Smooth muscle cell (in vitro differentiated cells): ENCODE measurements at regions not wholly inside any gene's neighbourhood (a gene's known extent, or its start where the extent isn't known, plus 50 kb on each side); places are given as distances from the start of the nearest gene placed in this dataset.

Experiments used
- DNase-seq: peaks from one replicate; lab custom pipeline; 2025; ENCODE audit not compliant: unreplicated experiment; lab: John Stamatoyannopoulos, UW
- H2AFZ ChIP-seq: fragments of 200-600 bp; sonication (generic); 2 replicates; pipeline ENCODE4 v1.6.0; 2016; ENCODE audit warnings: antibody characterized with exemption, low read depth, mild to moderate bottlenecking
- H3F3A ChIP-seq: fragments of 200-600 bp; sonication (generic); 2 replicates; pipeline ENCODE4 v1.6.0; 2017; ENCODE audit warnings: antibody characterized with exemption, low read depth
- H3K27ac ChIP-seq: fragments of 200-600 bp; sonication (generic); 2 replicates; pipeline ENCODE4 v1.5.1; 2016; ENCODE audit warnings: low read depth, mild to moderate bottlenecking
- H3K27me3 ChIP-seq: fragments of 200-600 bp; sonication (generic); 2 replicates; pipeline ENCODE4 v1.6.1; 2016; ENCODE audit warnings: low read depth, mild to moderate bottlenecking
- H3K36me3 ChIP-seq: fragments of 200-600 bp; sonication (generic); 2 replicates; pipeline ENCODE4 v1.5.1; 2016; ENCODE audit warnings: low read depth
- H3K4me1 ChIP-seq: fragments of 200-600 bp; sonication (generic); 2 replicates; pipeline ENCODE4 v1.5.1; 2016; ENCODE audit warnings: low read depth
- H3K4me2 ChIP-seq: fragments of 200-600 bp; sonication (generic); 2 replicates; pipeline ENCODE4 v1.6.0; 2016; ENCODE audit warnings: mild to moderate bottlenecking
- H3K4me3 ChIP-seq: fragments of 200-600 bp; sonication (generic); 2 replicates; pipeline ENCODE4 v1.5.1; 2016; ENCODE audit warnings: mild to moderate bottlenecking
- H3K79me2 ChIP-seq: fragments of 200-600 bp; sonication (generic); 2 replicates; pipeline ENCODE4 v1.6.0; 2016; ENCODE audit warnings: low read depth, mild to moderate bottlenecking
- H3K9ac ChIP-seq: fragments of 200-600 bp; sonication (generic); 2 replicates; pipeline ENCODE4 v1.6.0; 2016; ENCODE audit warnings: low read depth
- H3K9me3 ChIP-seq: fragments of 200-600 bp; sonication (generic); replicated peaks from 2 replicates; pipeline ENCODE4 v1.5.1; 2016; ENCODE audit warnings: low read depth
- H4K20me1 ChIP-seq: fragments of 200-600 bp; sonication (generic); 2 replicates; pipeline ENCODE4 v1.6.0; 2016; ENCODE audit warnings: low read depth
- CTCF ChIP-seq: fragments of 200-600 bp; sonication (generic); IDR thresholded peaks from 2 replicates; pipeline ENCODE4 v1.5.1; 2017; ENCODE audit warnings: borderline replicate concordance, mild to moderate bottlenecking, antibody characterized with exemption; ENCODE audit not compliant: insufficient read depth, poor library complexity, severe bottlenecking
- WGBS: methylation state at CpG from one replicate; pipeline ENCODE4 v1.1.7; 2016; ENCODE audit warnings: low lambda C conversion rate; 5-methylcytosine and 5-hydroxymethylcytosine counted together

GRCh38 chr3:89783341-89783927 is 676.0 kb downstream of the EPHA3 start:
- no peak overlapping the region for H3K9ac ChIP-seq
- H3K27ac ChIP-seq: no peak overlapping the region
- no peaks in the 10 kb centered on the region for H3K4me1 ChIP-seq
- H4K20me1 ChIP-seq: no peaks in the 10 kb centered on the region
- no peaks in the 10 kb centered on the region for H3K27me3 ChIP-seq
- no peak overlapping the region for H3K4me2 ChIP-seq
- H2AFZ ChIP-seq: no peak overlapping the region
- no peaks in the 10 kb centered on the region for H3K9me3 ChIP-seq
- 75% methylated on average over 4 of the region's 4 CpGs for WGBS
- no peaks in the 10 kb centered on the region for H3K36me3 ChIP-seq
- DNase-seq: no peak
- H3K79me2 ChIP-seq: no peaks in the 10 kb centered on the region
- no peaks in the 10 kb centered on the region for H3F3A ChIP-seq
- no peak for TF ChIP-seq CTCF
- H3K4me3 ChIP-seq: no peak overlapping the region

GRCh38 chr3:89787485-89787884 is 680.1 kb downstream of the EPHA3 start:
- H3F3A ChIP-seq: no peaks in the 10 kb centered on the region
- no peaks in the 10 kb centered on the region for H3K79me2 ChIP-seq
- no peak for DNase-seq
- no peak overlapping the region for H3K4me3 ChIP-seq
- no peak overlapping the region for H2AFZ ChIP-seq
- no peak overlapping the region for H3K27ac ChIP-seq
- no peak overlapping the region for H3K9ac ChIP-seq
- no peaks in the 10 kb centered on the region for H3K27me3 ChIP-seq
- WGBS: 73% methylated on average over 5 of the region's 5 CpGs
- no peaks in the 10 kb centered on the region for H3K36me3 ChIP-seq
- H4K20me1 ChIP-seq: no peaks in the 10 kb centered on the region
- H3K9me3 ChIP-seq: no peaks in the 10 kb centered on the region
- no peak for TF ChIP-seq CTCF
- H3K4me2 ChIP-seq: no peak overlapping the region
- H3K4me1 ChIP-seq: no peaks in the 10 kb centered on the region

GRCh38 chr3:89787979-89788378 is 680.6 kb downstream of the EPHA3 start:
- Histone ChIP-seq H3K4me1 (no peaks in the 10 kb centered on the region), H3K79me2 (no peaks in the 10 kb centered on the region), H4K20me1 (no peaks in the 10 kb centered on the region), H3K27me3 (no peaks in the 10 kb centered on the region), H3K4me2 (no peak overlapping the region), H3K4me3 (no peak overlapping the region), H3K9ac (no peak overlapping the region), H2AFZ (no peak overlapping the region), H3F3A (no peaks in the 10 kb centered on the region), H3K9me3 (no peaks in the 10 kb centered on the region), H3K36me3 (no peaks in the 10 kb centered on the region), H3K27ac (no peak overlapping the region)
- TF ChIP-seq CTCF: no peak
- 100% methylated on average over 1 of the region's 1 CpG for WGBS
- DNase-seq: no peak

- no peak overlapping the region for H3K9ac ChIP-seq
- no peak overlapping the region for H3K4me3 ChIP-seq
- H3K36me3 ChIP-seq: no peaks in the 10 kb centered on the region
- no peaks in the 10 kb centered on the region for H3K27me3 ChIP-seq
- no peak overlapping the region for H2AFZ ChIP-seq
- no peak for DNase-seq
- no peaks in the 10 kb centered on the region for H4K20me1 ChIP-seq
- no peak overlapping the region for H3K4me2 ChIP-seq
- H3K4me1 ChIP-seq: no peaks in the 10 kb centered on the region
- no peaks in the 10 kb centered on the region for H3K9me3 ChIP-seq
- H3K27ac ChIP-seq: no peak overlapping the region
- H3F3A ChIP-seq: no peaks in the 10 kb centered on the region
- WGBS: 83% methylated on average over 3 of the region's 3 CpGs
- no peak for TF ChIP-seq CTCF
- no peaks in the 10 kb centered on the region for H3K79me2 ChIP-seq
Observed at GRCh38 chr3:89795506-89795905, 688.1 kb downstream of the EPHA3 start.
